Prostate gland (tissue), 2 donors: ENCODE measurements at regions not wholly inside any gene's neighbourhood (a gene's known extent, or its start where the extent isn't known, plus 50 kb on each side); places are given as distances from the start of the nearest gene placed in this dataset.

Experiments
- DNase-seq: peaks from one replicate; pipeline ENCODE4 v3.0.0-alpha.2; 2019; ENCODE audit warnings: low spot score
- H3K27ac ChIP-seq, 2 donors: fragments of 200-600 bp; sonication (generic); 2 replicates each; pipeline ENCODE4 v1.5.1; 2017 to 2019
- H3K27me3 ChIP-seq: fragments of 200-600 bp; sonication (generic); replicated peaks from 2 replicates; pipeline ENCODE4 v1.5.1; 2019; ENCODE audit not compliant: insufficient read depth
- H3K36me3 ChIP-seq, 2 donors: fragments of 200-600 bp; sonication (generic); 1 replicate in 1 of 2; 2 replicates in 1 of 2; pipeline versions ENCODE4 v1.5.1 to v1.8.1; 2017 to 2019
- H3K4me1 ChIP-seq: fragments of 200-600 bp; sonication (generic); replicated peaks from 2 replicates; pipeline ENCODE4 v1.5.1; 2019
- H3K4me3 ChIP-seq, 2 donors: fragments of 200-600 bp; sonication (generic); 2 replicates each; pipeline ENCODE4 v1.5.1; 2017 to 2019
- H3K9me3 ChIP-seq: fragments of 200-600 bp; sonication (generic); 2 replicates; pipeline ENCODE4 v1.5.1; 2017
- POLR2A ChIP-seq: fragments of 450-650 bp; IDR thresholded peaks from one replicate; pipeline ENCODE4 v1.6.1; 2016; ENCODE audit warnings: antibody characterized with exemption, mild to moderate bottlenecking
- POLR2AphosphoS5 ChIP-seq: sonication (generic); formaldehyde crosslinking; IDR thresholded peaks from one replicate; pipeline ENCODE4 v1.6.1; 2017; ENCODE audit warnings: antibody characterized with exemption
- WGBS: methylation state at CpG from one replicate; pipeline ENCODE4 v1.1.5; 2018; 5-methylcytosine and 5-hydroxymethylcytosine counted together
- intact Hi-C: fragments of 100-400 bp; cut with DNase I; formaldehyde crosslinking; loops from one replicate; pipeline ENCODE4 v1.14.2; 2022
- TF ChIP-seq, protein P1 (sequence below), 4 experiments: fragments of 200-600 bp in 2 of 4; fragments of 450-650 bp in 2 of 4; sonication (generic) in 2 of 4; IDR thresholded peaks; 1 replicate in 3 of 4; 2 replicates in 1 of 4; pipeline ENCODE4 v1.5.1; 2016 to 2019; ENCODE audit warnings: antibody characterized with exemption in 4 of 4, mild to moderate bottlenecking in 2 of 4, moderate library complexity in 2 of 4

DNA sequence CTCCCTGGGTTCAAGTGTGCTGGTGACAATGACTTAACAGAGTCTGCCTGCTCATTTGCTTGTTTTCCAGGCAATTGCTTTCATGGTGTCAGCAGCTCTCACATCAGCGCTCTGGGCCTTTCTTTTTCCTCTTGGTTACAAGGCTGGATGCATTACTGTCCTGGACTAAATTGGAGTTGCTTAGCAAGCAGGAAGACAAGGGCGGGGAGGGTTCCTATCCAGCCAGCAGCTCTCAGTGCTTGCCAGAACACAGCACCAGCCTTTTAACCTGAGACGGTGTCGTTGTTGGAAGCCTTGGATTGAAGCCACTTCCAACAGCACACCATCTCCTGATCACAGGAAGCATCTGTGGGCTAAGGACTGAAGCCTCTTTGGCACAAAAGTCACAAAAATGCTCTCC, 606.9 kb downstream of the CDH26 start:
- no peaks in the 10 kb centered on the region for H3K9me3 ChIP-seq
- no peak overlapping the region for H3K27ac ChIP-seq
- DNase-seq, result no peak
- no peaks in the 10 kb centered on the region for H3K27me3 ChIP-seq
- no peak overlapping the region for H3K4me3 ChIP-seq
- intact Hi-C loops, result no loop called here
- 34% methylated on average over 4 of the region's 4 CpGs for WGBS
- no peaks in the 10 kb centered on the region for H3K4me1 ChIP-seq
- H3K36me3 ChIP-seq, result no peaks in the 10 kb centered on the region
- TF ChIP-seq, protein P1, sequence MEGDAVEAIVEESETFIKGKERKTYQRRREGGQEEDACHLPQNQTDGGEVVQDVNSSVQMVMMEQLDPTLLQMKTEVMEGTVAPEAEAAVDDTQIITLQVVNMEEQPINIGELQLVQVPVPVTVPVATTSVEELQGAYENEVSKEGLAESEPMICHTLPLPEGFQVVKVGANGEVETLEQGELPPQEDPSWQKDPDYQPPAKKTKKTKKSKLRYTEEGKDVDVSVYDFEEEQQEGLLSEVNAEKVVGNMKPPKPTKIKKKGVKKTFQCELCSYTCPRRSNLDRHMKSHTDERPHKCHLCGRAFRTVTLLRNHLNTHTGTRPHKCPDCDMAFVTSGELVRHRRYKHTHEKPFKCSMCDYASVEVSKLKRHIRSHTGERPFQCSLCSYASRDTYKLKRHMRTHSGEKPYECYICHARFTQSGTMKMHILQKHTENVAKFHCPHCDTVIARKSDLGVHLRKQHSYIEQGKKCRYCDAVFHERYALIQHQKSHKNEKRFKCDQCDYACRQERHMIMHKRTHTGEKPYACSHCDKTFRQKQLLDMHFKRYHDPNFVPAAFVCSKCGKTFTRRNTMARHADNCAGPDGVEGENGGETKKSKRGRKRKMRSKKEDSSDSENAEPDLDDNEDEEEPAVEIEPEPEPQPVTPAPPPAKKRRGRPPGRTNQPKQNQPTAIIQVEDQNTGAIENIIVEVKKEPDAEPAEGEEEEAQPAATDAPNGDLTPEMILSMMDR (IDR thresholded peaks at IDR 0.05), result no peak
- TF ChIP-seq POLR2A (no peak), POLR2AphosphoS5 (no peak)

DNA sequence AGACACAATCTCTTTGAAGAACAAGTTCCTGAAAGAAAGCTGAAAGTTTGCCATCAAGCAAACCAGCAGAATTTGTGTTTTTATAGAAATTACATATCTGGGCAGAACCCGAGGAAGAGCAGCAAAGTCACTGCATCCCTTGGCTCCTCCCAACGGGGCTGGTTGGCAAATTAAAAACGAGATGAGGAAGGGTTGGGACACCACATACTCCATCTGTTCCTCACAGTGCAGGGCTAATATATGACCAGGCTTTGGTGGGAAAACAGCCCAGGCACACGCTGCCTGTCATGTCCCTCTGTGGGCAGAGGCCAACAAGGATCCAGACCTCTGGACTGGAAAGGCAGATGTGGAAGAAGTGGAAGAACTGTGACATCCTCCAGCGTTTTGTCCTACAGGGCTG, 607.3 kb downstream of the CDH26 start:
- Histone ChIP-seq H3K4me3 (no peak overlapping the region), H3K4me1 (no peaks in the 10 kb centered on the region), H3K9me3 (no peaks in the 10 kb centered on the region), H3K36me3 (no peaks in the 10 kb centered on the region), H3K27me3 (no peaks in the 10 kb centered on the region), H3K27ac (no peak overlapping the region)
- WGBS, result 53% methylated on average over 5 of the region's 5 CpGs
- intact Hi-C loops, result no loop called here
- no peak for DNase-seq
- TF ChIP-seq, protein P1 (IDR thresholded peaks at IDR 0.05), result no peak
- TF ChIP-seq POLR2AphosphoS5, result no peak
- no peak for TF ChIP-seq POLR2A

DNA sequence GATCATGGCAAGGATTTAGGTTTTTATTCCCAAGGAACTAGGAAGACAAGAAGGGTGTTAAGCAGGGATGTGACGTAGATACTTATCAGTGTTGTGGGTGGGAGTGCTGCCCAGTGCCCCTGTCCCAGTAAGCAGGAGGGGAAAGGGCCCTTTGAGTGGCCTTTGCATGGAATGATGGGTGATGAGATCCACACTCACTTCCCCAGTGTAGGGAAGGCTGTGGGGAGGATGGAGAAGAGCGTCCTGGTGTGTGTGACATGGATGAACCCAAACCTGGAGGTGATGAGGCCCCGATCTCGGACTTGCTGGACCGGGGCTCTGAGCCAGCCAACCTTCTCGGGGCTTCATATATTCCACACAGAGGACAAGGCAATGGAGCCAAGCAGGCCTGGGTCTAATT, 610.9 kb downstream of the CDH26 start:
- H3K9me3 ChIP-seq, result no peaks in the 10 kb centered on the region
- no peaks in the 10 kb centered on the region for H3K27me3 ChIP-seq
- H3K4me3 ChIP-seq, result no peak overlapping the region
- 87% methylated on average over 6 of the region's 6 CpGs for WGBS
- no peaks in the 10 kb centered on the region for H3K36me3 ChIP-seq
- DNase-seq, result no peak
- intact Hi-C loops, result no loop called here
- TF ChIP-seq POLR2A (no peak), POLR2AphosphoS5 (no peak)
- TF ChIP-seq, protein P1 (IDR thresholded peaks at IDR 0.05), result no peak
- no peaks in the 10 kb centered on the region for H3K4me1 ChIP-seq
- no peak overlapping the region for H3K27ac ChIP-seq

DNA sequence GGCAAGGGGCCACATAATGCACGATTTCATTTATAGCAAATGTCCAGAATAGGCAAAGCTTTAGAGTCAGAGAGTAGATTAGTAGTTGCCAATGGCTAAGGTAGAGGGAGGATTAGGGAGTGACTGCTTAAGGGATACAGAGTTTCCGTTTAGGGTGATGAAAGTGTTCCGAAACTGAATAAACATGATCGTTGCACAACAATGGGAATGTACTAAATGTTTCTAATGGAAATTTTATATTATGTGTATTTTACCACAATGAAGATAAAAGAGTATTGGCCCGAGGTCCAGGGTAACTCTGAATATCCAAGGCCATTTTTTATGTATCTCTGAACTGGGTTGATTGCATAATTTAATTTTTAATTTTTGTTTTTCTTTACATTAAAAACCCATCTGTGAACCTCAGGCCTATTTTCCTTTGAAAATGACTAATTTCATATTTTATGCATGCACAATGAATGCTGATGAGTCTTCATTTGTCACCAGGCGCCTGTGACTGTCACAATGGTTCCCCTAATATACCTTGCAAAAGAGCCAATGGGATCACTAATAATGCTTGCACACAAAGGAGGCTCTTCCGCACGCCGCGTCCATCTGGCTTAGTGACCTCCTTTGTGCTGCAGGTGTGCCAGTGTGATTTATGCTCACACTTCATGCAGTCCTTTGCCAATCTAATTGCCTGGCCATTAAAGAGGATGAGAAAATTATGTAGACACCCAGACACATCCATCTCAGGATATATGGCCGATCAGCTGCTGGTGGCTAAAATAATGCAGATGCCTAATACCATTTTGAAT, 612.5 kb downstream of the CDH26 start:
- Histone ChIP-seq H3K9me3 (no peaks in the 10 kb centered on the region), H3K36me3 (no peaks in the 10 kb centered on the region), H3K4me3 (no peak overlapping the region), H3K27me3 (no peaks in the 10 kb centered on the region), H3K27ac (no peak overlapping the region), H3K4me1 (no peaks in the 10 kb centered on the region)
- 90% methylated on average over 11 of the region's 11 CpGs for WGBS
- intact Hi-C loops, result no loop called here
- DNase-seq, result no peak
- TF ChIP-seq, protein P1 (IDR thresholded peaks at IDR 0.05), result no peak
- no peak for TF ChIP-seq POLR2AphosphoS5
- TF ChIP-seq POLR2A, result no peak
